ENCODE measurements at regions not wholly inside any gene's neighbourhood (a gene's known extent, or its start where the extent isn't known, plus 50 kb on each side); places are given as distances from the start of the nearest gene placed in this dataset.

- peak; percentile 75 for DNase-seq
Measured at GRCh38 chr4:44927399-44928380, 201.3 kb upstream of the GNPDA2 start.

- DNase-seq = no peak
Measured at GRCh38 chr4:44916411-44916810, 190.1 kb upstream of the GNPDA2 start.

- DNase-seq = no peak
Measured at GRCh38 chr4:44914748-44915147, 188.4 kb upstream of the GNPDA2 start.

GRCh38 chr4:44914223-44914622 is 187.9 kb upstream of the GNPDA2 start:
- DNase-seq = no peak

GRCh38 chr4:44912980-44913379 is 186.6 kb upstream of the GNPDA2 start:
- DNase-seq = no peak

GRCh38 chr4:44908565-44908964 is 182.2 kb upstream of the GNPDA2 start:
- DNase-seq = no peak

GRCh38 chr4:44872246-44872645 is 145.9 kb upstream of the GNPDA2 start:
- DNase-seq = no peak

GRCh38 chr4:44871133-44871532 is 144.8 kb upstream of the GNPDA2 start:
- DNase-seq = no peak

- DNase-seq = no peak
Measured at GRCh38 chr4:44869985-44870384, 143.6 kb upstream of the GNPDA2 start.

GRCh38 chr4:44869222-44869882 is 143.0 kb upstream of the GNPDA2 start:
- DNase-seq = no peak

- no peak for DNase-seq
Measured at GRCh38 chr4:44861756-44862155, 135.4 kb upstream of the GNPDA2 start.

GRCh38 chr4:44859477-44859876 is 133.1 kb upstream of the GNPDA2 start:
- no peak for DNase-seq

- no peak for DNase-seq
Measured at GRCh38 chr4:44848466-44848865, 122.1 kb upstream of the GNPDA2 start.

- no peak for DNase-seq
Measured at GRCh38 chr4:44845993-44846392, 119.6 kb upstream of the GNPDA2 start.

GRCh38 chr4:44845309-44845708 is 119.0 kb upstream of the GNPDA2 start:
- no peak for DNase-seq

GRCh38 chr4:44842531-44842930 is 116.2 kb upstream of the GNPDA2 start:
- DNase-seq = no peak

GRCh38 chr4:44817930-44818329 is 91.6 kb upstream of the GNPDA2 start:
- no peak for DNase-seq

GRCh38 chr4:44806071-44806470 is 79.7 kb upstream of the GNPDA2 start:
- peak; percentile 63 for DNase-seq

- DNase-seq = no peak
Measured at GRCh38 chr4:44804301-44804700, 77.9 kb upstream of the GNPDA2 start.

GRCh38 chr4:44801384-44801783 is 75.0 kb upstream of the GNPDA2 start:
- DNase-seq = no peak

- no peak for DNase-seq
Measured at GRCh38 chr4:44791831-44792230, 65.5 kb upstream of the GNPDA2 start.

- DNase-seq = no peak
Measured at GRCh38 chr4:44777115-44777514, 50.8 kb upstream of the GNPDA2 start.
